GM19238 (cell line): ENCODE measurements at regions not wholly inside any gene's neighbourhood (a gene's known extent, or its start where the extent isn't known, plus 50 kb on each side); places are given as distances from the start of the nearest gene placed in this dataset.

Experiments used
- DNase-seq: peaks from one replicate; pipeline ENCODE4 v3.0.0; 2011; ENCODE audit warnings: low spot score; ENCODE audit not compliant: insufficient read length

DNA sequence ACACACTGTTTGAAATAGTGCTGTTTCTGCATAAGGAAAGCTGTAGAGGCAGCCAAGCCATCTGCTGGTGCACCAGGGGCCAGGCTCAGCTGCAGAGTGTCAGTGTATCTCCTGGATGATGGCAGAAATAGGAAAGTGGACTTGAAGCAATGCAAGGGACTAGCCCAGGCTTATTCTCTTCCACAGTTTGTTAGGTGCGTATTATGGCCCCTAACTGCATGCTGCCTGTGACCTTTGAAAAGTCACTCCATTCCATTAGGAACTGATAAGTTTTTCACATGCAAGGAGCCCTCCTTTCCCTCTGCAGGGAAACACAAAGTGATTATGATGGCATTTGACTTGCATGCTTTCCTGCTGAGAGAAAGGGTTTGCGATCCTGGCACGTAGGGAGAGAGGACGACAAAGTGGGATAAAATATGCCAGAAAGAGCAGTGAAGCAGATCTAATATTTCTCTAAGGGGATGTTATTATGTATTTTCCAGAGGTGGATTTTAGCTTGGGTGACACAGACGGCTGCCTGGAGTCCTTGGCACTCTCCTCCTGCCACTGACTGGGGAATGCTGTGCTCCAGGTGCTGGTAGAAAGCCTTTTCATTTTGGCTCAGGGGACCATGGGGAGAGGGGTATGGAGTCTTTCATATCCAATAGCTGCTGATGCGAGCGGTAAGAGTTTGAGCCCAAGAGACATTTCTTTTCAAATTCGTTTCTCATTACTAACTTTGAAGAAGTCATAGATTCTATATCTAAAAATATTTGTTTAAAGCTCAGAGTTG is 402.1 kb upstream of the B3GALT2 start:
- DNase-seq = no peak

DNA sequence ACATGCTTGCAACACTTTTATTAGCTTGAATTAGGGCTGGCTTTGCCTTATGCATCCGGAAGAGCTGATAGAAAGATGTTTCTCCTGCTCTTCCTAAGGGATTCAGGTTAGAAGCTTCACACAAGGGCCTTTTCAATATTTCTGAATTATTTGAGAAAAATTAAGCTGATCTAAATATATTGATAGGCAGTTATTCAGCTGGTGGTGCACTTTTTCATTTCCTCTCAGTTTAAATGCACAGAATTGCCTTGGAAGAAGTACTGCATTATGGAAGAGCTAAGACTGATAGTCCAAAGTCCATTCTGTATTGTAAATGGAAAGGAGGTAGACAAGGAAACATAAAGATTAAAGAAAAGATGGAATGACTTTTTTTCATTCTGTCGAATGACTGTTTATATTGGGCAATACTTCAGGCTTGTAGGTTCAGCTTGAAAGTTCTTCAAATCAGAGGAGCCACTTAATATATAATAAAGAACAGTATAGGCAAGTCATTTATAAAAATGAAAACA is 398.4 kb upstream of the B3GALT2 start:
- no peak for DNase-seq

DNA sequence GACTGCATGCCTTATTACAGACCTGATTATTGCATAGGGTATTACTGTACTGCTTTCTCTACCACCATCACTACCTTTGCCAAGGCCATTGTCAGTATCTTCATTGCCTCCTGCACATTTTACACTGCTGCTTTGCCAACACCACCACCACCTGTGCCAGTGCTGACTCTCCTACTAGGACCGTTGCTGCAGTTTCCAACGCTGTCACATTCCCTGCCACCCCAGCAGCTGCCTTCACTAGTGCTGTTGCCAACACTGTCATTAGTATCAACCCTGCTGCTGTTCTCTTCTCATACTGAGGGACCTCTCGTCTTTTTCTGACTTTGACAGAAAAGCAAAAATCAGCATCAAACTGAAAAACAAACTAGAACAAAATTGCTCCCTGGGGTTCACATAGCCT is 394.9 kb upstream of the B3GALT2 start:
- no peak for DNase-seq

DNA sequence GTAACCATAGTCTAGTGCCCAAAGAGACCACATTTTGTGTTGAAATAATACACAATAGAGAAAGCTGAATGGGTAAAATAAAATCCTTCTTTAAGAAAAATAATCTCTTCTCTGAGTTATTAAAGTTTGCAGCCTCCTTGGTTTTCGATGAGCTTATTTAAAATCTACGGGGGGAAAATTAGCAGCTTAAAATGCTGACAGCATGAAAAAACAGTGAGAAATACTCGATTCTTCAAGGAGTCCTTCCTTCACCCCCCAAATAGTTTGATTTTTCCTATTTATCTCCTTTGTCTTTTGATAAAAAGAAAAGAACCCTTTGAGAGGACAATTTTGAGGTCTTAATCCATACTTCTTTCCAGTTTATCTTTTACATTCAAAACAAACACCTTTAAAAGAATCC is 394.0 kb upstream of the B3GALT2 start:
- no peak for DNase-seq

DNA sequence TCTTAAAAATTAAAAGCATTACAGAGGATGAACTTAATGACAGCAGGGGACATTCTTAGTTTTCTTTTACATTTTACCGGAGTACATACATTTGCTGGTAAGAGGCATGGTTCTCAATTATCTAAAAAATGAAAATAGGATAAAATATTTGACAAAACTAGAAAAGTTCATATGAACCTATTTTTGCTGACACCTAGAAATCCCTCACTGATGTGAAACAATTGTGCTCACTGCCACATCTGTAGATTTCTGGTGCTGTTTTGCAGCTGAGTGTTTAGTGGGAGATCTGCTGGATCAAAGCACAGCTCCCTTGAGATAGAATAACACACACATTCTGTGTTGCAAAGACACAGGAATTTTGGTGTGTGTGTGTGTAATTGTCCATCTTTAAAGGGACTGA is 392.9 kb upstream of the B3GALT2 start:
- no peak for DNase-seq

DNA sequence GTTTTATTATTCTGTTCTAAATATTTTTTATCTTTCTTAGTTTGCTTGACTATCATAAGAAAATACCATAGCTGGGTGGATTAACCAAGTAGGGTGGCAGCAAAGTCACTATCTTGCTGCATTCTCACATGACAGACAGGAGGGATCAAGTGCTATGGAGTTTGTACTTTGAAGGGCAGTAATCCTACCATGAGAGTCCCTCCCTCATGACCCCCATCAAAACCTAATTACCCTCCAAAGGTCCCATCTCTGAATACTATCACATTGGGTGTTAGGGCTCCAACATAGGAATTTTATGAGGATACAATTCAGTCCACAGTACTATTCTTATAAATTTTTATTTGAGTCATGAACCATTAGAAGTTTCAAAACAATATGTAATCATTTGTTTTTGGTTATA is 388.5 kb upstream of the B3GALT2 start:
- DNase-seq = no peak

DNA sequence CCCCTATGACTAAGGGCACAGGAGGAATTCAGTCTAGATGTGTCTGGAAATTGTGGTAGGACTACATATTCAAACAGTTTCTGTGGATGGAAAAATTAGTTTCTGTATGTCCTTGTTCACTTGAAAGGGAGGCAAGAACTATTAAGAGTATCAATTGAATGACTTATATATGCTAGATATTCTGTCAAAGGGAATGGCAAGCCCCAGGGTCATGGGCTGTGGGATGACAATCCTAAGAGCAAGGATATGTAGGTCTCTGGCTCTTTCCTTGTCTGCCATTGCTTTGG is 383.5 kb upstream of the B3GALT2 start:
- no peak for DNase-seq

DNA sequence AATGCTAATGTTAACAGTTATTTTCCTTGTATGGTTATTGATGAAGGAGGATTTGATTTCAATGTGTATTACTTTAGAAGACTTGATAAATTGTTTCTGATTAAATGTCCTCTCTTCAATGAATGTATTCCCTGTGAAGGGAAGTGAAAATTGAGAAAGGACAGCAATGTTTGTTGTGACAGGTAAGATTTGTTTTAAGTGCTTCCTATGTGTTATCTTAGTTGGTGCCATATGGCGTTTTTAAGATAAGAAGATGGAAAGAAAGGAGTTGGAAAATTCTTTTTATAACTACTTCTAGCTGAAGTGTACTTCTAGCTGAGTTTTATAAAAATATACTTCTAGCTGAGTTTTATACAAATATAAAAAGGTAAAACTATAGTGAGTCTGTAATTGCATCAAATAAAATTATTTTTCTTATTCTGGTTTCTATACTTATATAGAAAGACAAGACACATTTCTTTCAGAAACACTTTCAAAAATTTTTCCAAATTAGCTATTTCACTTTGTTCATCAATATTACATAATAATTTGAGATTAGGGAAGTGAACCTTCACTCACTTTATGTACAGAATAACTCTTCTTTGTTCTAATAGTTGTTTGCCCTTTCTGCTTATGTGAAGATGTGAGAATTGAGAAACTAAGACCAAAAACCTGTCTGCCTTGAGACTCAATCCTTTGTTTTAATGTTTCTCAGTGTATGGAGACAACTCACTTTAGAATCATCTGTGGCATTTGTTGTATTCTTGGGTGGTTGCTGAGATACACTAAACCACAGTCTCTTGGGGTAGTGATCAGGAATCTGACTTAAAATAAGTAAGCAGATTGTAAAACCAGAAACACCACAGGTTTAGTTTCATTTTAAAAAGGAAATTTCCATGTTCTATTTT is 382.9 kb upstream of the B3GALT2 start:
- no peak for DNase-seq

DNA sequence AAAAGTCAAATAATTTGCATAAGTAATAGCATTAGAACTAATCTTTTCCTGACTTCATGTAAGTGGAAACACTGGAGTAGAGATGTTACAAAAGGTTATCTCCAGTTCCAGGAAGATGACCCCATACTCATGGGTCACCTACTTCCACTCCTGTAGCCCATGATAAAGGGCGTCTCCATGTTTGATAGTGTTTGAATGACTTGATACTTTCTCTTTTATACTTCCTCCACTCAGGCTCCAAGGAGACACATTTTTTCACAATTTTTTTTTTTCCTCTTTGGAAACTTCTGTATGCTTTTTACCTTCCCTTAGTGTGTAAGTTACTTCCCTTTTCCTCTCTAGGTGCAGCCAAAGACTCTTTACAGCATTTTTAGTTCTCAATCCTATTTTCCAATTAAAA is 382.1 kb upstream of the B3GALT2 start:
- DNase-seq = no peak

DNA sequence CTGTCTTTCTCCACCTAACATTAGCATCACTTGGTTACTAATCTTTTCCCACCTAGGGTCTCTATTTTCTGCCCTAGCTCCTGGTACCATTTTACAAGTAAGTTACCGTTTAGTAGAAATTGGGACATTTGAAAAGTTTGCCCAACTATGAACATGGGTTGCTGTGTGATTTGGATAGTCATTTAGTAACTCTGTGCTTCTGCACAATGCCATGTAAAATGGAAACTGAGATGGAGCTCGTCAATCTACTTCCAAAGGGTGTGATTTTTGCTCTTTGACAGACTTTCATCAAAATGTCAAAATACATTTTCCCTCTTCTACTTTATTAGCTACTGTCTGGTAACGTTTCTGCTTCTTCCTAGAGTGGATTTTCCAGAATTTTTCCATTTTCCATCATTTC is 381.5 kb upstream of the B3GALT2 start:
- no peak for DNase-seq

DNA sequence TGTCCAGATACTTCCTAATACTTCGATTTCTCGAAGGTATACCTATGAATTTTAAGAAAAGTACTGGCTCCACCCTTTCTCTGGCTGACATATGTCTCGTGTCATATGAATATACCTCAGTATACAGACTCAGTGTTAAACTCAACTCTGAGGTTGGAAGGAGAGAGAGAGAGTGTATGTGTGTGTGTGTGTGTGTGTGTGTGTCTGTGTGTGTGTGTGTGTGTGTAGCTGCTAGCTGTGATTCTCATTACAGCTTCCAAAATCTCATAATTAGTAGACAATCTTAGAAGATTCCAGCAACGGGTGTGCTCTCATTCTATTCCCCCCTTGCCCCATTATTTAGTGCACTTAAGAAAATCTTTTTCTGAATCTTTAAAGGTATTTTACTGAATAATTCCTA is 380.3 kb upstream of the B3GALT2 start:
- DNase-seq = no peak

DNA sequence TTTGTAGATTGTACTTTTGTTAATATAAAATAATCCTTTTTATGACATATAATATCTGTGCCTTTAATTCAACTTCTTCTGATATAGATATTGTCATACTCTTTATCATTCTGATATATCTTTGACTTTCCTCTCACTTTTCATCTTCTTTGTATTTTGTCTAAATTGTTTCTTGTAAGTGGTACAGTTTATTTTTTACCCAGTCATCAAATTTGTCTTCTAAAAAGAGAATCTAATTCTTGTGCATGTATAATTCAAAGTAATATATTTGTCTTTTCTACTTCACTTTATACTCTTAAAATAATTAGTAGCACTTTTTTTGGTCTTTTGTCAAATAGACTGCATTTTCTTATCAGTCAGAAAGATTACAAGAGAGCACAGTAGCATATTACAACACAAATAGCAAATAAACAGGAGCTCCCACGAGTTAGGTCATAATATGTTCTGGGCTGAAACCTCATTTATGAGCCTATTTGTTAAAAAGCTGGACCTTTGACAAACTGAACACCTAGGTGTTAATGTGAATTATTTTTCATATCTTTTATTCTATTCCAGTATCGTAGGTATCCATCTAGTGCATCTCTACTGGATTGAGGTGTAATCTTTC is 379.7 kb upstream of the B3GALT2 start:
- DNase-seq = no peak

DNA sequence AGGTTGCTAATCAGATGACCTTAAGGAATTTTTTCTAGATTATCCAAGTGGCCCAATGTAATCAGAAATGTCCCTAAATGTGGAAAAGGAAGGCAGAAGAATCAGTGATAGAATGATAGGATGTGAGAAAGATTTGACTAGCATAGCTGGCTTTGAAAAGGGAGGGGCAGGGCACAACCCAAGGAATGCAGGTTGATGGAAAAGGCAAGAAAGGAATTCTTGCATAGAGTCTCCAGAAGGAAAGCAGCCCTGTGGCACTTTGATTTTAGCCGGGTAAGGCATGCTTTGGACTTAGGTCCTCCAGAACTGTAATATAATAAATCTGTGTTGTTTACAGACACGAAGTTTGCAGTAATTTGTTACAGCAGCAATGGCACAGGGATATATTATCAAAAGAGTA is 375.7 kb upstream of the B3GALT2 start:
- DNase-seq = no peak

DNA sequence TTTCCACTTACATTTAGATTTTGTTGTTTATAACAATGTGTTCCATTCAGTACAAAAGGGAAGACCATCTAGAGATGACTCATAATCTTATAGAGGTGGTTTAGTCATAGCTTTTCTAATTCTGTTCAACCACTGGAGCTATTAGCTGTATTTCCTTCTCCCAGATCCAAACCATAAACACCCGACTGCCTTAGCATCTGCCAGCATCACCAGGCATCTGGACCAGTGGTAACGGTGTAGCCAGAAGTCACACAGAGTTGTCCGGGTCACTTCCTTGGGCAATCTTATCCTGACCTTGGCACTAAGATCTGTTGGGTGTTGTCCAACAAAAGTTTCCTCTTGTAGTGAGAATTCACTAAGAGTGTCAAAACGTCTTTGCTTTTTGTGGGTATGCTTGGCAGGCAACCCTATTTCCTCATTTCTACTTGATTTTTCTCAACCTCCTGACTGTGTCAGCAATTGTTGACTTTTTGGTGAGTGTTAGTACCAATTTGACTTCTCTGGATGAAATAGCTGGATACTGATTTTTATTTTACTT is 372.1 kb upstream of the B3GALT2 start:
- DNase-seq = no peak

DNA sequence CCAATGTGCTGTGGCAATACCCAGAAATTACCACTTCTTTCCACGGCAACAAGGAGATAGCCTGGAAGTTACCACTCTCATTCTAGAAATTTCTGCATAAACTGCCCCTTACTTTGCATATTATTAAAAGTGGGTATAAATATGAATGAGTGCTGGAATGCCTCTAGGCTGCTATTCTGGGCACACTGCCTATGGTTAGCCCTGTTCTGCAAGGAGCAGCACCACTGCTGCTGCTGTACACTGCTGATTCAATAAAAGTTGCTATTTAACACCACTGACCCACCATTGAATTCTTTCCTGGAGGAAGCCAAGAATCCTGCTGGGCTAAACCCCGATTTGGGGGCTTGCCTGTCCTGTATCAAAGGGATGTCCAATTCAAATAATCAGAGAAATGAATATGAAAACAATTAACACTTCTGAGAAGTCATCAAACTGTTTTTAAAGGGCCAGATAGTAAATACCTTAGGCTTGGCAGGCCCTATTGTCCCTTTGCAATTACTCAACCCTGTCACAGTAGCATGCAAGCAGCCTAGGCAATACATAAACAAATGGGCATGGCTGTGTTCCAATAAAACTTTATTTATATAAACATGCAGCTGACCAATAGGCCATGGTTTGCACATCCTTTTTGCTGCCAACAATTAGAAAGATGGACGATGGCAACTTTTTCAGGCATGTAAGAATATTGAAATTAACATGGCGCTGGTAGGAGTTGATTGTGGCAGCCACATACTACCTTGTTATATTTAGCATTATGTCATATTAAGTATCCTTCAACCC is 369.4 kb upstream of the B3GALT2 start:
- DNase-seq = no peak

DNA sequence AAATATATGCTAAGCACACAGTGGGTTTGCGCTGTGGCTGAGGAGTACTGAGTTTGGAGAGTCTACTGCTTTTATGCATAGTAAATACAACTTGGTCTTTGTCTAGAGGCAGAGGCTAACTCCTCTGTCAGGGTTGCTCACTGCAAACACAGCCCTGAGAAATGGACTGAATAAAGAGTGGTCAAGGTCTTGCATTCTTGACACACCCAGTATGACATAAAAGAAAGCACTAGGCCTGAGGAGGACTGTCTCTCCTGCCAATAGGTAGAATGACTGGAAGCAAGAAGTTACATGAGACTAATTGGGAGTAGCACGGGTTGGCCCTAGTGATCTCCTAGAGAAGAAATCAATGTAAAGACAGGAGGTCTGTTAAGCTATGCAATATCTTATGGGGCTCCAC is 367.2 kb upstream of the B3GALT2 start:
- DNase-seq = no peak

DNA sequence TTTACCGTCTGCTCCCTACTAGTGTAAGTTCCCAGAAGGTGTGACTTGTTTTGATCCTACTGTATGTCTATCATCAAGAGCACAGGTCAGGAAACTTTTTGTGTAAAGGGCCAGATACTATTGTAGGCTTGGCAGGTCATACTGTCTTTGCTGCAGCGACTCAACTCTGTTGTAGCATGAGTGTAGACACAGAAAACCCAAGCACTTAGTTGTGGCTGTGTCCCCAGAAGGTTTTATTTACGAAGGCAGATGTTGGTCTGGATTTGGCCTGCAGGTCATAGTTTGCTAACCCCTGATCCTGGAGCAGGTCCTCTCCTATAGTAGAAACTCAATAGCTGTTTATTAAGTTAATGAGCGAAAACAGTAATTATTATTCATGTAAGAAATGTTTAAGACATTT is 365.9 kb upstream of the B3GALT2 start:
- DNase-seq = no peak

DNA sequence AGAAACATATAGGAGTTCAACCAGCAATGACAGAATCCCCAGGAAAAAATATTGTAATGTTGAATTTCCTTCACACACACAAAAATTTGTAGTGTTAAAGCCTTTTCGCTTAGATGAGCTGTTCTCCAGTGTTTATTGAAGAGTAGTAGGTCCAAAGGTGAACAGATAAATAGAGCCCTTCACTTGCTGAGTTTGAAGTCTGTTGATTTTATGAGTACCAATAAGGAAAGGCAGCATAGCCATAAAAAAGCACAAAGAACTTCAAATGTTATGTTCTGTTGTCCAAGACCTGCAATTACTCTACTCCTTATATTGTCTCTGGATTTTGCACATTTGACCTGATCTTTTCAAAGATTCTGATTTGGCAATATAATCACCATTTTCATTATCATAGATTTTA is 362.7 kb upstream of the B3GALT2 start:
- no peak for DNase-seq

DNA sequence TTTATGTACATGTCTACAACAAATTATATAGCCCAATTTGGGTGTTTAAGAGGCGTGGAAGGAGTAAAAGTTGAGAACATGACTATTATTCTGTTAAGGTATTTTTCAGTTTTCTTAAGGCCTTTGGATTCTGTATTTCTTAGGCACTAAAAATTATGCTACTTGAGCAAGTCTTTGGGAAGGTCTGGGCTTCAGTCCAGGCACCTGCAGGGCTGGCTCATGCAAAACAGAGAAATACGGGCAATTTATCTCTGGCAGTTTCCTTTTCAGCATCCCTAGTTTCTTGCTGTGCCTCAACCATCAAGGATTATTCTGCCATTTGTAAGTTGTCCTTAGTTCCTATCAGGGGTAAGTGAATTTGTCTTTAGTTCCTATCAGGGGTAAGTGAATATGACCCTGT is 358.8 kb upstream of the B3GALT2 start:
- no peak for DNase-seq

DNA sequence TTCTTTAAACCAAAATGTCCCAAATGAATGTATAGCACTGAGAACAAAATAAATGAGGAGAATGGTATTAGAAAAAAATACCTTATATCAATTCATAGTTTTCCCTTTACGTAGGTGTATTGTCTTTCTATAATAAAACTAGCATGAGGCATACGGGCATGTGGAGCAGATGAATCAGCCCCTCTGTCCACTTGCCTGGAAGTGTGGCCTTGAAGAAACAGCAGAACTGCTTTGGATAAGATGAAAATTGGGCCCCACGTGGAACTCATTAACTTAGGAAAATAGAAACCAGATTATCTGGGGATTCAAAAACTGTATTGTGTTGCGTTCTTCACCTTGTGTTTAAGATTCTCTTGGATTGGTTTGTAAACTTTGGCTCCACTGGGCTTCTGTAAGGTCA is 356.8 kb upstream of the B3GALT2 start:
- DNase-seq = no peak

DNA sequence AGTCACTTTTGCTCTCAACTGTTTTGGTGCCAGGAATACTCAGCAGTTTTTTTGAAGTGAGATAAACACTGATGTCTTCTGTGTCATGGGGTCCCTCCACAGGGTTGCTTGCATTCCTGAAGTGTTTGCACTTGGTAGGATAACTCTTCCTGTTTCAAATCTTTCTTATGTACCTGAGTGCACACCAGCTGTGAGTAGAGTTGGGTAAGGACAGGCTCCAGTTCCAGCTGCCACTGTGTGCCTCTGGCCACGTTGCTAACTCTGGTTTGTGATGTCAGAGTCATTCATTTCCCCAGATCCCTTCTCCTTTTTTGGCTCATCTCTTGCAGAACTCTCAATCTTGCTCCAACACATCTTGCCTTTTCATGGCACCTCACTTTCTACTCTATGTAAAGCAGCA is 356.3 kb upstream of the B3GALT2 start:
- DNase-seq = no peak
